HG03571 (cell line): ENCODE measurements at regions not wholly inside any gene's neighbourhood (a gene's known extent, or its start where the extent isn't known, plus 50 kb on each side); places are given as distances from the start of the nearest gene placed in this dataset.
"Not testable (repeated sequence)": the region's sequence is repeated elsewhere in the genome, so short reads cannot be mapped to it uniquely, and the experiment has no call there.

Source experiments
- ATAC-seq: cut with Tn5 transposase; IDR thresholded peaks from one replicate; pipeline ENCODE4 v1.9.1; 2021; ENCODE audit not compliant: unreplicated experiment

- not testable (repeated sequence) for ATAC-seq
These were observed 136.5 kb upstream of the FOXD4L5 start for GRCh38 chr9:65421486-65421885.

- ATAC-seq, result no peak
These were observed 135.8 kb upstream of the FOXD4L5 start for GRCh38 chr9:65420771-65421170.

GRCh38 chr9:65418966-65419365 lies 134.0 kb upstream of the FOXD4L5 start:
- not testable (repeated sequence) for ATAC-seq

- ATAC-seq, result not testable (repeated sequence)
These were observed 131.9 kb upstream of the FOXD4L5 start for GRCh38 chr9:65416948-65417347.

GRCh38 chr9:65414249-65414648 lies 129.2 kb upstream of the FOXD4L5 start:
- ATAC-seq, result not testable (repeated sequence)

GRCh38 chr9:65413371-65413770 lies 128.4 kb upstream of the FOXD4L5 start:
- ATAC-seq, result not testable (repeated sequence)

GRCh38 chr9:65411901-65412300 lies 126.9 kb upstream of the FOXD4L5 start:
- ATAC-seq, result no peak

- no peak for ATAC-seq
These were observed 126.3 kb upstream of the FOXD4L5 start for GRCh38 chr9:65411336-65411735.

GRCh38 chr9:65410926-65411325 lies 125.9 kb upstream of the FOXD4L5 start:
- no peak for ATAC-seq

- no peak for ATAC-seq
These were observed 124.5 kb upstream of the FOXD4L5 start for GRCh38 chr9:65409471-65409980.

- ATAC-seq, result not testable (repeated sequence)
These were observed 123.8 kb upstream of the FOXD4L5 start for GRCh38 chr9:65408806-65409205.

- ATAC-seq, result not testable (repeated sequence)
These were observed 121.6 kb upstream of the FOXD4L5 start for GRCh38 chr9:65406625-65407024.

- ATAC-seq, result not testable (repeated sequence)
These were observed 120.8 kb upstream of the FOXD4L5 start for GRCh38 chr9:65405766-65406165.

- ATAC-seq, result no peak
These were observed 120.2 kb upstream of the FOXD4L5 start for GRCh38 chr9:65405253-65405652.

GRCh38 chr9:65404232-65405006 lies 119.4 kb upstream of the FOXD4L5 start:
- no peak for ATAC-seq

GRCh38 chr9:65403721-65404120 lies 118.7 kb upstream of the FOXD4L5 start:
- ATAC-seq, result no peak

GRCh38 chr9:65403072-65403471 lies 118.1 kb upstream of the FOXD4L5 start:
- ATAC-seq, result not testable (repeated sequence)

GRCh38 chr9:65402206-65402870 lies 117.3 kb upstream of the FOXD4L5 start:
- not testable (repeated sequence) for ATAC-seq

- ATAC-seq, result not testable (repeated sequence)
These were observed 116.5 kb upstream of the FOXD4L5 start for GRCh38 chr9:65401456-65402045.

GRCh38 chr9:65400886-65401285 lies 115.9 kb upstream of the FOXD4L5 start:
- ATAC-seq, result no peak
